GM12891 (cell line): ENCODE measurements at regions not wholly inside any gene's neighbourhood (a gene's known extent, or its start where the extent isn't known, plus 50 kb on each side); places are given as distances from the start of the nearest gene placed in this dataset.

Experiments used
- DNase-seq: peaks from one replicate; pipeline ENCODE4 v3.0.0; 2011; ENCODE audit warnings: low spot score; ENCODE audit not compliant: insufficient read length
- FAIRE-seq: peaks from 2 replicates; lab custom pipeline; 2011; peaks lifted over from hg19 to GRCh38; lab: Jason Lieb, UNC
- PAX5 ChIP-seq: IDR thresholded peaks from 2 replicates; pipeline ENCODE4 v1.6.1; 2011; ENCODE audit warnings: low read length, moderate library complexity, mild to moderate bottlenecking; ENCODE audit not compliant: insufficient read depth, severe bottlenecking
- POLR2A ChIP-seq: IDR thresholded peaks from 2 replicates; pipeline ENCODE4 v1.6.1; 2011; ENCODE audit warnings: low read depth, low read length, control low read depth
- POLR2AphosphoS5 ChIP-seq: IDR thresholded peaks from 2 replicates; pipeline ENCODE4 v1.6.1; 2011; ENCODE audit warnings: low read depth, low read length, control low read depth
- POU2F2 ChIP-seq: IDR thresholded peaks from 2 replicates; pipeline ENCODE4 v1.6.1; 2011; ENCODE audit warnings: low read depth, mild to moderate bottlenecking, control low read depth, low read length, moderate library complexity
- SPI1 ChIP-seq: IDR thresholded peaks from 2 replicates; pipeline ENCODE4 v1.6.1; 2011; ENCODE audit warnings: low read depth, low read length, control low read depth
- TAF1 ChIP-seq: IDR thresholded peaks from 2 replicates; pipeline ENCODE4 v1.6.1; 2011; ENCODE audit warnings: low read depth, low read length, control low read depth

- DNase-seq = no peak
- no peak for FAIRE-seq
- TF ChIP-seq POU2F2 (no peak), POLR2AphosphoS5 (no peak), PAX5 (no peak), POLR2A (no peak), TAF1 (no peak), SPI1 (no peak)
Measured at GRCh38 chr20:17024513-17025119, 202.2 kb upstream of the PCSK2 start.

DNA sequence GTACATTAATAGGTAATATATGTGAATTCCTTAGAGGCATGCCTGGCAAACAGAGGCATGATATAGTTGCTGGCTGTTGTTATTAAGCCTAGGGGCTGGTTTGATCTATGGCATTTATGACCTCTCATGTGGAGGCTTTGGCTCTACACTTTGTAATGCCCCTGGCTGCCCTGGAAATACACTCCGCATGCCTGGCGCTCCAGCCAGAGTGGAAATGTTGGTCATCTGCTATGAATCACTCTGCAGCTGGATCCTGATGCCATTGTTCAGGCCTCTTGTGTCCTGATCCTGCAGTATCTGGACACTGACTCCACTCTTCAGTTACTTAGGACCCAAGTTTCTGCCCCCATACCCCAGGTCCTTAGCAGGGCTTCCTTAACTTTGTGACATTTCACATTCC is 200.5 kb upstream of the PCSK2 start:
- no peak for TF ChIP-seq SPI1
- no peak for TF ChIP-seq POU2F2
- TF ChIP-seq TAF1 = no peak
- no peak for TF ChIP-seq POLR2AphosphoS5
- TF ChIP-seq PAX5 = no peak
- no peak for TF ChIP-seq POLR2A
- no peak for FAIRE-seq
- DNase-seq = no peak

DNA sequence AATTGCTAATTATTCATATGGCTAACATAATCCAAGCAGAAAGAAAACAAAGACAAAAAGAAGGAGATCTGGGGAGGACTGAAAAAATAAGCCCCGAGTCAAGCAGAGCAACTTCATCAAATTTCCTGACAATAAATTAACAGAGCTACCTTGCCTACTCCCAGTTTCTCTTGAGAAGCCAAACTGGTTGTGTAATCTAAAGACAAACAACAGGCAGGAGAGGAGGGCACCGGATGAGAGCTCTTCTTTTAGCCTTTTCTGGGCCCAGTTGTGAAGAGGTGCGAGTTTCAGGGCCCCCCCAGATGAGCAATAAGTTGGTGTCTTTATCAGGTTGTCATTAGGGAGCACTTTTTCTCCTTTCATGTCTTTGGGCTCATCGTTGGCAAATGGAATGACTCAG is 197.1 kb upstream of the PCSK2 start:
- TF ChIP-seq TAF1 (no peak), POLR2AphosphoS5 (no peak), SPI1 (no peak), PAX5 (no peak), POU2F2 (no peak), POLR2A (no peak)
- DNase-seq = no peak

GRCh38 chr20:17036541-17036940 is 190.3 kb upstream of the PCSK2 start:
- TF ChIP-seq PAX5 (no peak), TAF1 (no peak), SPI1 (no peak), POU2F2 (no peak), POLR2A (no peak), POLR2AphosphoS5 (no peak)
- no peak for FAIRE-seq
- DNase-seq = no peak

More for the DNA sequence above, 197.1 kb upstream of the PCSK2 start:
- no peak for FAIRE-seq

DNA sequence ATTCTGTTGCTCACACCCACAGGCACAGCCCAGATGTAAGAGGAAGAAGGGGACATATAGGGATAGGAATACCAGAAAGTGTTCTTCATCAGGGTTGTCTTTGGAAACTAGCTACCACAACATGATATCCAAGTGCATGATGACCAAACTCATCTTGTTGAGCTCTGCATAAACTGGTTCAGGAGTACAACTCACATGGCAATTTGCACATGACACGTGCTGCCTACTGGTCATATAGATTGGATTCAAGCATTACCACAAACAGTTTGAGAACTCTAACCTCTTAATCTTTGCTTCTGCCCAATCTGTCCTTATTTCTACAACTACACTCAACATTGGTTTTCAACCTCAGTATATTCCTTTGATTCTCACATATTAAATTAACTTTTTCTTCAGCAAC is 184.7 kb upstream of the PCSK2 start:
- DNase-seq = no peak
- TF ChIP-seq POLR2A (no peak), POU2F2 (no peak), PAX5 (no peak), TAF1 (no peak), SPI1 (no peak), POLR2AphosphoS5 (no peak)
- FAIRE-seq = no peak

GRCh38 chr20:17043323-17043722 is 183.5 kb upstream of the PCSK2 start:
- no peak for FAIRE-seq
- TF ChIP-seq POLR2A = no peak
- no peak for TF ChIP-seq PAX5
- TF ChIP-seq SPI1 = no peak
- no peak for TF ChIP-seq TAF1
- no peak for DNase-seq

- DNase-seq (no peak), FAIRE-seq (no peak)
- TF ChIP-seq PAX5 (no peak), TAF1 (no peak)
Measured at GRCh38 chr20:17044891-17045290, 181.9 kb upstream of the PCSK2 start.

DNA sequence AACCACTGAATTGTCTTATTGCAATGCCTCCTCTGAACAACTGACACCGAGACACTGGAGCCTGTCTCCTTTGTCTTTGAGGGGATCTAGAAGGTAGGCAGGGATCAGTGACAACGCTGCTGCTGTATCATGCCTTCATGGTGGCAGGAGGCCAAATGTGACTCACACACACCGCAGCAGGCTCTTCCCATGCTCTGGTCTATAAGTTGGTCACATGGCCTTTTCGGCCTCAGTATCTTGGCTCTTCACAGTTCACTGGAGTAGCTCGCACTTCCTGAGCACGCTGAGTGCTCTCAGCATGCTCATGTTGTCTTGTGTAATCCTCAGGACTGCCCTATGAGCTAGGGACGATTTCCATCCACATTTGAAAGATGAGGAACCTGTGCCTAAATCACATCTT is 167.4 kb upstream of the PCSK2 start:
- FAIRE-seq (no peak), DNase-seq (no peak)
- TF ChIP-seq TAF1 (no peak), POU2F2 (no peak), SPI1 (no peak)

DNA sequence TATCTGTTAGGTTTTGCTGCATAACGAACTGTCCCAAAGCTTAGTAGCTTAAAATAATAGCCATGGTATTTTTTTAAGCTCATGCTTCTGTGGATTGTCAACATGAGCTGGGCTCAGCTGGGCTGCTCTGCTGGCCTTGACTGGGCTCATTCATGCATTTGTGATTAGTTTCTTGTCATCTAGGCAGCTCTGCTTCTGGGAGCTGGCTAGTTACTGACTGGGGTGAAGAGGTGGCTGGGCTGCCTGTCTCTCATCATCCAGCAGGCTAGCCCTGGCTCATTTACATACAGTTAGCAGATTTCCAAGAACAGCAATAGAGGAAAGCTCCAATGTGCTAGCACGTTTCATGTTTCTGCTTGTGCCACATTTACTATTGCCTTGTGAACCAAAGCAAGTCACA is 165.1 kb upstream of the PCSK2 start:
- no peak for DNase-seq
- TF ChIP-seq PAX5 (no peak), POLR2AphosphoS5 (no peak), SPI1 (no peak), POLR2A (no peak), POU2F2 (no peak), TAF1 (no peak)
- no peak for FAIRE-seq

GRCh38 chr20:17062712-17063111 is 164.1 kb upstream of the PCSK2 start:
- TF ChIP-seq SPI1 = no peak
- no peak for TF ChIP-seq POU2F2
- TF ChIP-seq PAX5 = no peak
- no peak for FAIRE-seq

DNA sequence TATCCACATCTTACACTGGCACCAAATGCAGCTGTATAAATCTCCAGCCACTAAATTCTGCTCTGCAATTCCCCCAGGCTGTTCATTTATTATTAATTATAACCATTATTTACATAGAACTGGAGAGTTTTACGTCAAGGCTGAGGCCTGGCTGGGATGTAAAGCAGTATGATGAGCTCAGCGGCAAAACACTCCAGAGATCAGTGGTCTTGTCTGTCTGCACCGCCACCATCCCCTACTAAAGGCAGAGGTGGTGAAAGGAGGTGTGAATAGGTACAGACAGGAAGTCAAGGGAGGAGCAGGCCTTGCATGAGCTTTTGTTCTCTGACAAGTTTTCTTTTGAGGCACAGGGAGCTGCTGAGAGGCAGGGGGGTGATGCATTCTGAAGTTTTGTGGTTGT is 159.9 kb upstream of the PCSK2 start:
- no peak for DNase-seq
- FAIRE-seq = no peak
- TF ChIP-seq POU2F2 (no peak), PAX5 (no peak), SPI1 (no peak), POLR2AphosphoS5 (no peak), POLR2A (no peak), TAF1 (no peak)

More at GRCh38 chr20:17062712-17063111, 164.1 kb upstream of the PCSK2 start:
- no peak for DNase-seq
